AG09309 (cell line): ENCODE measurements at regions not wholly inside any gene's neighbourhood (a gene's known extent, or its start where the extent isn't known, plus 50 kb on each side); places are given as distances from the start of the nearest gene placed in this dataset.

Experiments used
- DNase-seq: peaks from one replicate; pipeline ENCODE4 v3.0.0-alpha.2; 2010; ENCODE audit warnings: low read depth
- H3K4me3 ChIP-seq: 2 replicates; pipeline ENCODE4 v1.5.1; 2011; ENCODE audit warnings: mild to moderate bottlenecking, low read depth, low read length, moderate library complexity; ENCODE audit not compliant: control insufficient read depth
- CTCF ChIP-seq: IDR thresholded peaks from 2 replicates; pipeline ENCODE4 v1.5.1; 2011; ENCODE audit warnings: mild to moderate bottlenecking, low read depth, low read length, inconsistent platforms; ENCODE audit not compliant: insufficient read depth, control insufficient read depth; ENCODE audit errors: missing control alignments

GRCh38 chr18:24987303-24988252 is 364.4 kb downstream of the ZNF521 start:
- no peak overlapping the region for H3K4me3 ChIP-seq
- TF ChIP-seq CTCF: no peak
- no peak for DNase-seq

GRCh38 chr18:24988253-24988840 is 363.6 kb downstream of the ZNF521 start:
- no peak for TF ChIP-seq CTCF
- no peak for DNase-seq
- no peak overlapping the region for H3K4me3 ChIP-seq

- no peak overlapping the region for H3K4me3 ChIP-seq
- no peak for DNase-seq
These were observed 362.0 kb downstream of the ZNF521 start for GRCh38 chr18:24989760-24990593.

GRCh38 chr18:24990671-24991134 is 361.3 kb downstream of the ZNF521 start:
- no peak for DNase-seq
- TF ChIP-seq CTCF: no peak
- no peak overlapping the region for H3K4me3 ChIP-seq

More at GRCh38 chr18:24989760-24990593, 362.0 kb downstream of the ZNF521 start:
- TF ChIP-seq CTCF: no peak

GRCh38 chr18:24991141-24992060 is 360.6 kb downstream of the ZNF521 start:
- DNase-seq: no peak
- TF ChIP-seq CTCF: no peak
- no peak overlapping the region for H3K4me3 ChIP-seq
